ENCODE measurements at regions not wholly inside any gene's neighbourhood (a gene's known extent, or its start where the extent isn't known, plus 50 kb on each side); places are given as distances from the start of the nearest gene placed in this dataset.

DNA sequence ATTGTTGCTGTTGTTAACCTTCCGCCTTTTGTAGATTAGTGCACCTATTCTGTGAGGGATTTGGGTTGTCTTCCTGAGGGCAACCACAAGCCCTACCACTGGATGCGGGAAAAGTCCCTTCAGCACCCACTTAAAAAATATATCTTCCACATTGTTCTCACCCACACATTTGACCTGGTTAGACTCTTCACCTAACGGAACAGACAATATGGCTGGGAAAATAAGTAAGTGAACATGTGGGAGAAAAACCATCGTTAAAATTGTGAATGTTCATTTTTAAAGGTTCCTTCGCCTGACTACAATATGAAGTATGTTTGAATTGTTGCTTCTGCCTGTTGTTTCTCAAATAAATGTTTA is 72.0 kb upstream of the MPEG1 start:
- no peak overlapping the region for H3K4me3 ChIP-seq (replicated peaks in 1 of 2; ENCODE audit: low read depth in 2 of 2, low read length in 2 of 2)
- DNase-seq (ENCODE audit: low read depth in 2 of 2): no peak
- TF ChIP-seq, protein P1, sequence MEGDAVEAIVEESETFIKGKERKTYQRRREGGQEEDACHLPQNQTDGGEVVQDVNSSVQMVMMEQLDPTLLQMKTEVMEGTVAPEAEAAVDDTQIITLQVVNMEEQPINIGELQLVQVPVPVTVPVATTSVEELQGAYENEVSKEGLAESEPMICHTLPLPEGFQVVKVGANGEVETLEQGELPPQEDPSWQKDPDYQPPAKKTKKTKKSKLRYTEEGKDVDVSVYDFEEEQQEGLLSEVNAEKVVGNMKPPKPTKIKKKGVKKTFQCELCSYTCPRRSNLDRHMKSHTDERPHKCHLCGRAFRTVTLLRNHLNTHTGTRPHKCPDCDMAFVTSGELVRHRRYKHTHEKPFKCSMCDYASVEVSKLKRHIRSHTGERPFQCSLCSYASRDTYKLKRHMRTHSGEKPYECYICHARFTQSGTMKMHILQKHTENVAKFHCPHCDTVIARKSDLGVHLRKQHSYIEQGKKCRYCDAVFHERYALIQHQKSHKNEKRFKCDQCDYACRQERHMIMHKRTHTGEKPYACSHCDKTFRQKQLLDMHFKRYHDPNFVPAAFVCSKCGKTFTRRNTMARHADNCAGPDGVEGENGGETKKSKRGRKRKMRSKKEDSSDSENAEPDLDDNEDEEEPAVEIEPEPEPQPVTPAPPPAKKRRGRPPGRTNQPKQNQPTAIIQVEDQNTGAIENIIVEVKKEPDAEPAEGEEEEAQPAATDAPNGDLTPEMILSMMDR (IDR thresholded peaks at IDR 0.05; ENCODE audit: low read depth, low read length): no peak

DNA sequence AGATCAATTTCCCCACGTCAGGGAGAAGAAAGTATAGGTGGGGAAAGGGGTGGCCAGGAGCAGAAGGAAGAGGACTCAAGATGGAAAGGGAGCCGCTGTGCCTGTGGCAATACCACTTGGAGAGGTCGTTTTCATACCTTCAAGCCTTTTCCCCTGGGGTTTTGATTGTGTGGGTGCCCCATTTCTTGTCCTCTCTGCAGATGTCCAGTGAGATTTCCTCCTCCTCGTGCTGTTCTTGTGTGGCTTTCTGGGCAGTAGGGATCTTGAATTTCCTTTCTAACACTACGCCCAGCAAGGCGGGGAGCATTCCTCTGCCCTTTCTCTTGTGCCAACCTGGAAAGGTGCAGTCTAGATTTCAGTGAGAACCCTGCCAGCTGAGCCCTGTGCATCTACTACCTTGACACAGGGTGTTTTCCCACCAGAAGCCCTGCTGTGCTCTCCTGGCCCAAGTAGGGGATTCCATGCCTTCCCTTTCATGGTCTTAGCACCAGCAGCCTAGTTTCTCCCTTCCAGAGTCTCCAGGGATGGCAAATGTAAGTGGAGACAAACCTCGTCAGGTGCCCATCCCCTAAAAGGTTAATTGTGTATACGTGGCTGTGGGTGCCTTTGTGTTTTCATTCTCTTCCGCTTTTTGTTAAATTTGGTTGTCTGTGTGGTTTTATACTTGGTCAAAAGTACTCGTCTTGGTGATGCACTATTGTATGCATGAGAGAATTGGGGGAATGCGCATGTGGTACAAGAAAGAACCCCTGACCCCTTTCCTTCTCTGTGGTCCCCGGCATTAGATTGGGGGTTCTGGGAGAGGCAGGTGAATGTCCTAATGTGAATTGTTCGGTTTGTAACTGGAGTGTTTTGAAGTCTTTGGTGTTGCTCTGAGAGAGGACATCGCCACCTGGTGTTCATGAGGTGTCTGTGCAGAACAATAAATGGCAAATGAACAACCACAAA is 71.4 kb upstream of the MPEG1 start:
- H3K4me3 ChIP-seq (replicated peaks in 1 of 2; ENCODE audit: low read depth in 2 of 2, low read length in 2 of 2): no peak overlapping the region
- peak; percentile 69 to 70 for DNase-seq (ENCODE audit: low read depth in 2 of 2)
- TF ChIP-seq, protein P1 (IDR thresholded peaks at IDR 0.05; ENCODE audit: low read depth, low read length): peak; percentile 75

DNA sequence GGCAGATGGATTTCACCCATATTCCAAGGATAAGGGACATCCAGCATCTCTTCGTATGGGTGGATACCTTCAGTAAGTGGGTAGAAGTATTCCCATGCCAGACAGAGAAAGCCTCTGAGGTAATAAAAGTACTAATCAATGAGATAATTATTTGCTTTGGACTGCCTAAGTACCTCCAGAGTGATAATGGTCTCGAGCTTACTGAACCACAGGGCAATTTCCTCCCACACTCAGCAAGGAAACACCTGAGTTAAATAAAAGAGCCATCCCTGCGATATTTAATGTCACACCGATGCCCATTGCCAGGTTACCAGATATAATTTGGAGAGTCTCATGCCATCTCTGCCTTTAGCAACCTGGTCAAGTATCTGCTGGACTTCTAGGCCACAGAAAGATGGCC is 70.6 kb upstream of the MPEG1 start:
- DNase-seq (ENCODE audit: low read depth in 2 of 2): no peak
- TF ChIP-seq, protein P1 (IDR thresholded peaks at IDR 0.05; ENCODE audit: low read depth, low read length): no peak
- no peak overlapping the region for H3K4me3 ChIP-seq (replicated peaks in 1 of 2; ENCODE audit: low read depth in 2 of 2, low read length in 2 of 2)

DNA sequence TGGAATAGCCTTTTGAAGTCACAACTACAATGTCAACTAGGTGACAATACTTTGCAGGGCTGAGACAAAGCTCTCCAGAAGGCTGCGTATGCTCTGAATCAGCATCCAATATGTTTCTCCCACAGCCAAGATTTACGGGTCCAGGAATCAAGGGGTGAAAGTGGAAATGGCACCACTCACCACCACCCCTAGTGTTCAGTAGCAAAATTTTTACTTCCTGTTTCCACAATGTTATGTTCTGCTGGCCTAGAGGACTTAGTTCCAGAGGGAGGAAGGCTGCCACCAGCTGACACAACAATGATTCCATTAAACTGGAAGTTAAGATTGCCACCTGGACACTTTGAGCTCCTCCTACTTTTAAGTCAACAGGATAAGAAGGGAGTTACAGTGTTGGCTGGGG is 68.5 kb upstream of the MPEG1 start:
- H3K4me3 ChIP-seq (replicated peaks in 1 of 2; ENCODE audit: low read depth in 2 of 2, low read length in 2 of 2): no peak overlapping the region
- no peak for DNase-seq (ENCODE audit: low read depth in 2 of 2)
- TF ChIP-seq, protein P1 (IDR thresholded peaks at IDR 0.05; ENCODE audit: low read depth, low read length): no peak

DNA sequence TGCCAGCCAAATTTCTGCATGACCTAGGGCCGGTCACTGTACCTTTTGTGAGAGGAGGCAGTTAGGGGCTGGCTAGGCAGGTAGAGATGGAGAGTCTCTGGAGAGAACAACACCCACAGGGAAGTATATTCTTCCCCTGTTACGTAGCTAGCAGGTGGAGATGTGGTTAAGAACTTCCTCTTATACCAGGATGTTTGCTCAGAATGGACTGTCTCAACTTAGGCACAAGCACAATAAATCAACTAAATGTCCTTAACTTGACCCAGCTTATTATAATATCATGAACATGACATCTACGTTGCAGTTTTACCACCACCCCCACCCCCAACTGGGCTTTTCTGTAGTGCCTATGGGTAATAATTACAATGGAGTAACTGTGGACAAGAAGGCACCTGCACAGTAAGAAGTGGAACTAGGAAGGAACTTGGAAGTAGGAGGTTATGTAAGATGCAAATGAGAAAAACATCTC is 60.7 kb upstream of the MPEG1 start:
- DNase-seq (ENCODE audit: low read depth in 2 of 2): no peak
- H3K4me3 ChIP-seq (replicated peaks in 1 of 2; ENCODE audit: low read depth in 2 of 2, low read length in 2 of 2): no peak overlapping the region
- TF ChIP-seq, protein P1 (IDR thresholded peaks at IDR 0.05; ENCODE audit: low read depth, low read length): no peak

DNA sequence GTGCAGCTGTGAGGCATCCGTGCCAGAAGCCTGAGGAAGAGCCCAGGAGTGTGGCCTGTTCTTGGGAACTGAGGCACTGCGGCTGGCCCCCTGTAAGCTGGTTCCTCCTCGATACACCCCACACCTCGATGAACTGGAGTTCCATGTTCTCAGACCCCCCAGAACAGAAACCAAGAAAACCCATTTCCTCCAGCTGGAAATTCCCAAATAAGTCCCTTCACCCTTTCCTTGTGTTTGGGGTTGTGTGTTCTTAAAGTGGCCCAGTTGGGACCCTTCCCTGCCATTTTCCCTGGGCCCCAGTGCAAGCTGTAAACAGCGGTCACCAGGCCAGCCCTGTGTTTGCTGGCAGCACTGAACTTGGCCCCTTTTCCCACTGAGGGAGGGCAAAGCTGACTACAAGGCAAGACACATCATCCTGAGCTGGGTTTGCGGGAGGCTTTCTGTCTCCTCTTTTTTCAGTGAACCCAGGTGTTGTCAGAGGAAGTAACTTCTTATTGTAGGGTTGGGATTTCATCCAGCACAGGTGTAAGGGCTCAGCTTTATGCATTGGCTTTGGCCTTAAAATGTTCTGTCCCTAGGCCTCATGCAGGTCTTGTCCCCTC is 60.1 kb upstream of the MPEG1 start:
- no peak for DNase-seq (ENCODE audit: low read depth in 2 of 2)
- no peak overlapping the region for H3K4me3 ChIP-seq (replicated peaks in 1 of 2; ENCODE audit: low read depth in 2 of 2, low read length in 2 of 2)
- TF ChIP-seq, protein P1 (IDR thresholded peaks at IDR 0.05; ENCODE audit: low read depth, low read length): no peak

All from cardiac fibroblast (primary cell).